GM12864 (cell line): ENCODE measurements at regions not wholly inside any gene's neighbourhood (a gene's known extent, or its start where the extent isn't known, plus 50 kb on each side); places are given as distances from the start of the nearest gene placed in this dataset.

Experiments
- DNase-seq: peaks from one replicate; pipeline ENCODE4 v3.0.0-alpha.2; 2011; ENCODE audit warnings: low read depth
- H3K4me3 ChIP-seq: 2 replicates; pipeline ENCODE4 v1.5.1; 2011; ENCODE audit warnings: mild to moderate bottlenecking, low read depth, low read length, control low read depth
- CTCF ChIP-seq: IDR thresholded peaks from 2 replicates; pipeline ENCODE4 v1.5.1; 2011; ENCODE audit warnings: low read depth, mild to moderate bottlenecking, moderate library complexity, low read length, control low read depth, inconsistent platforms; ENCODE audit errors: missing control alignments

DNA sequence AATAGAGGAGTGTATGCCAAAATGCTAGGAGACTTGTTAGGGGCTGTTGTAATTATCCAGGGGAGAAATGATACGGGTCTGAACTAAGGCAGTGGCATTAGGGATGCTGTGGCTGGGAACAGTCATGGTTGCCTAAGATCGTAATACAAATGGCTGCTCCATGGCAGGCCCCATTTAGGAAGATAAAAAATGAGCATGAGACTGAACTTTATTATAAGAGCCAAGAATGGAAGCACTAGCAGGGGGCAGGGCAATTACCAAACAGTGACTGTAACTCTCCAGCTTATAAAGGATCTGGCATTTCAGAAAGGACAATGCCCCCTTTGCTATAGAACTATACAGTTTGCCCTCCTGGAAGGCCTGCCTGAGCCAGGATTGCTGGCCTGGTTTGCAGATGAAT, 503.3 kb upstream of the CDH5 start:
- TF ChIP-seq CTCF: no peak
- no peak overlapping the region for H3K4me3 ChIP-seq
- no peak for DNase-seq

DNA sequence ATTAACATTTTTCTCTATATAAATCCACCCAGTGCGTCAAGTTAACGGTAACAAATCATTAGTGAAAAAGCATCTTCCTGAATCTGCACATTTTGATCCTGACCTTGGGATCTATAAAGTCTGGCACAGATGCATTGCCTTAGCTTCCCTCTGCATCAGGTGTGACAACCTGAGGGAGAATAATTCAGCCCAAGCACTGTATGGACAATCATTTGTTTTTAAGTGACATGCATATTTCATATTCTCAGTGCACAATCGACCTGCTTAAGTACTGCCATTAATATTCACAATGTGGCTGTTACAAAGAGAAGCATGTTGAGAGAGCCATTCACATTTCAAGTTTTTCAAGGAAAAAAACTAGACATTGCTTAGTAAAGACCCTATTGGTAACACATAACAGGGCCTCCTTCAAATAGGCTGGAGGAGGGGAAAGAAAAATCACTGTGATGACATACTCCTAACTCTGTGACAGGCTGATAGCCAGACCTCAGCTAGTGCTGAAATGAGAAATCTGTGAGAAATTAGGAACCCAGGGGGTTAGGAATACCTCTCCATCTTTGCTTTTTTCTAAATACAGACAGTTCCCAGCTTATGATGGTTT, 505.3 kb upstream of the CDH5 start:
- H3K4me3 ChIP-seq: no peak overlapping the region
- TF ChIP-seq CTCF: no peak
- no peak for DNase-seq

- no peak overlapping the region for H3K4me3 ChIP-seq
- no peak for DNase-seq
- TF ChIP-seq CTCF: no peak
These were observed 511.0 kb upstream of the CDH5 start for GRCh38 chr16:65855171-65856145.

- no peak for DNase-seq
- no peak overlapping the region for H3K4me3 ChIP-seq
- no peak for TF ChIP-seq CTCF
These were observed 520.3 kb upstream of the CDH5 start for GRCh38 chr16:65846210-65846602.

- no peak overlapping the region for H3K4me3 ChIP-seq
- no peak for TF ChIP-seq CTCF
- DNase-seq: no peak
These were observed 520.9 kb upstream of the CDH5 start for GRCh38 chr16:65845466-65846209.

DNA sequence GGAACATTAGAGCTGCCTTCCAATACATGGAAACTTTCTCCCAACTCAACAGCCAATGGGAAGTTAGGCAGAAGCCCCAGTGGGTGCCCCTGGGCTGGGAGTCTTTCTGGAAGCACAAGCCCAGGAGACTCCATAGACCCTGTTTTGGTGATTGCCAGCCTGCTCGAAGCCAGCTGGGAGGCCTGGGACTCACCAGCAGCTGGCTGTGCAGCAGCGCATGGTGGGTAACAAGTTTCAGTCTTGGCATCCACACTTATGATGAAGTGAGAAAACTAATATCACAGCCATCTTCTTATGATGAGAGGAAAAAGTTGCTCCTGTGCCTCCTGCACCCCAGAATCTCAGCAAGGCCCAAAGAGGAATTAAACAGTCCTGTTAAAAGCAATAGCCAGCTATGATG, 522.5 kb upstream of the CDH5 start:
- no peak for DNase-seq
- H3K4me3 ChIP-seq: no peak overlapping the region
- no peak for TF ChIP-seq CTCF
